GM23338 (cell line): ENCODE measurements at regions not wholly inside any gene's neighbourhood (a gene's known extent, or its start where the extent isn't known, plus 50 kb on each side); places are given as distances from the start of the nearest gene placed in this dataset.

ENCODE experiments used
- ATAC-seq: fragments of 200-7000 bp; cut with Tn5 transposase; 3 replicates; pipeline ENCODE4 v1.9.1; 2020
- DNase-seq: peaks from one replicate; pipeline ENCODE4 v3.0.0-alpha.2; 2015; ENCODE audit warnings: low spot score
- H2AFZ ChIP-seq: fragments of 200-600 bp; sonication (generic); 2 replicates; pipeline ENCODE4 v1.8.0; 2016; ENCODE audit warnings: antibody characterized with exemption, mild to moderate bottlenecking, moderate library complexity
- H3F3A ChIP-seq: fragments of 200-600 bp; sonication (generic); replicated peaks from 2 replicates; pipeline ENCODE4 v1.8.0; 2017; ENCODE audit warnings: antibody characterized with exemption, mixed run types, low read depth
- H3K27ac ChIP-seq: fragments of 200-600 bp; sonication (generic); 2 replicates; pipeline ENCODE4 v1.6.1; 2016; ENCODE audit warnings: low read depth
- H3K27me3 ChIP-seq: fragments of 200-600 bp; sonication (generic); 2 replicates; pipeline ENCODE4 v1.8.0; 2016; ENCODE audit warnings: mild to moderate bottlenecking, mixed run types, moderate library complexity; ENCODE audit not compliant: insufficient read depth
- H3K36me3 ChIP-seq: fragments of 200-600 bp; sonication (generic); 2 replicates; pipeline ENCODE4 v1.8.0; 2016; ENCODE audit warnings: mild to moderate bottlenecking; ENCODE audit not compliant: insufficient read depth
- H3K4me1 ChIP-seq: fragments of 200-600 bp; sonication (generic); 2 replicates; pipeline ENCODE4 v1.8.0; 2016; ENCODE audit warnings: mild to moderate bottlenecking, moderate library complexity; ENCODE audit not compliant: insufficient read depth
- H3K4me2 ChIP-seq: fragments of 200-600 bp; sonication (generic); 2 replicates; pipeline ENCODE4 v1.7.1; 2017; ENCODE audit warnings: mixed run types
- H3K4me3 ChIP-seq: fragments of 200-600 bp; sonication (generic); 2 replicates; pipeline ENCODE4 v1.6.1; 2016; ENCODE audit warnings: mixed run types
- H3K79me2 ChIP-seq: fragments of 200-600 bp; sonication (generic); replicated peaks from 2 replicates; pipeline ENCODE4 v1.8.0; 2017; ENCODE audit warnings: mild to moderate bottlenecking; ENCODE audit not compliant: insufficient read depth
- H3K9me2 ChIP-seq: fragments of 200-600 bp; sonication (generic); 2 replicates; pipeline ENCODE4 v1.8.0; 2017; ENCODE audit not compliant: insufficient read depth
- H4K20me1 ChIP-seq: fragments of 200-600 bp; sonication (generic); replicated peaks from 2 replicates; pipeline ENCODE4 v1.8.0; 2017; ENCODE audit warnings: mild to moderate bottlenecking; ENCODE audit not compliant: insufficient read depth
- H3K27ac Mint-ChIP-seq: 2 replicates; pipeline ENCODE4 v1.8.0; 2020; ENCODE audit warnings: inconsistent platforms, mild to moderate bottlenecking, moderate library complexity, mixed read lengths
- H3K27me3 Mint-ChIP-seq: 3 replicates; pipeline ENCODE4 v1.8.0; 2022; ENCODE audit warnings: low read depth, mild to moderate bottlenecking, moderate library complexity, mixed read lengths, inconsistent platforms; ENCODE audit not compliant: insufficient read depth, poor library complexity
- H3K36me3 Mint-ChIP-seq: 3 replicates; pipeline ENCODE4 v1.8.0; 2021; ENCODE audit warnings: low read depth, mild to moderate bottlenecking, inconsistent platforms, moderate library complexity, mixed read lengths
- H3K4me1 Mint-ChIP-seq: 3 replicates; pipeline ENCODE4 v1.8.0; 2020; ENCODE audit warnings: mild to moderate bottlenecking, inconsistent platforms, mixed read lengths
- H3K4me3 Mint-ChIP-seq: 3 replicates; pipeline ENCODE4 v1.8.0; 2021; ENCODE audit warnings: moderate library complexity, mild to moderate bottlenecking, inconsistent platforms, mixed read lengths
- H3K9me3 Mint-ChIP-seq: 3 replicates; pipeline ENCODE4 v1.8.0; 2020; ENCODE audit warnings: moderate library complexity, mild to moderate bottlenecking, inconsistent platforms, mixed read lengths
- CREB1 ChIP-seq: fragments of 250-450 bp; sonication (Bioruptor Pico); IDR thresholded peaks from 2 replicates; pipeline ENCODE4 v1.5.0; 2020; ENCODE audit warnings: low read depth, mild to moderate bottlenecking, moderate library complexity
- CTCF ChIP-seq, 2 experiments: fragments of 200-600 bp in 1 of 2; sonication (generic) in 1 of 2; conservative IDR thresholded peaks; 2 replicates each; pipeline versions ENCODE4 v1.5.1 to v1.6.1; 2016 to 2017; ENCODE audit warnings: antibody characterized with exemption in 2 of 2, low read depth in 2 of 2, mild to moderate bottlenecking in 2 of 2, moderate library complexity in 1 of 2
- ETS1 ChIP-seq: IDR thresholded peaks from 2 replicates; pipeline ENCODE4 v1.6.1; 2016; ENCODE audit warnings: antibody characterized with exemption
- EZH2 ChIP-seq: fragments of 200-600 bp; sonication (generic); IDR thresholded peaks from one replicate; pipeline ENCODE4 v1.8.0; 2017; ENCODE audit warnings: antibody characterized with exemption, mild to moderate bottlenecking, low read depth; ENCODE audit not compliant: unreplicated experiment
- EZH2phosphoT487 ChIP-seq: fragments of 200-600 bp; sonication (generic); IDR thresholded peaks from one replicate; pipeline ENCODE4 v1.8.1; 2018; ENCODE audit warnings: antibody characterized with exemption; ENCODE audit not compliant: unreplicated experiment
- JUNB ChIP-seq: IDR thresholded peaks from one replicate; pipeline ENCODE4 v1.6.1; 2016; ENCODE audit warnings: antibody characterized with exemption; ENCODE audit not compliant: unreplicated experiment
- NANOG ChIP-seq: IDR thresholded peaks from 2 replicates; pipeline ENCODE4 v1.6.1; 2016; ENCODE audit warnings: antibody characterized with exemption, borderline replicate concordance
- POLR2AphosphoS5 ChIP-seq: IDR thresholded peaks from 2 replicates; pipeline ENCODE4 v1.6.1; 2016; ENCODE audit warnings: antibody characterized with exemption, low read depth
- STAT1 ChIP-seq: IDR thresholded peaks from one replicate; pipeline ENCODE4 v1.6.1; 2016; ENCODE audit warnings: antibody characterized with exemption; ENCODE audit not compliant: unreplicated experiment
- ZNF114 ChIP-seq: fragments of 250-450 bp; sonication (Bioruptor Pico); IDR thresholded peaks from 2 replicates; pipeline ENCODE4 v1.5.0; 2020; ENCODE audit warnings: mild to moderate bottlenecking, moderate library complexity
- ZNF331 ChIP-seq: fragments of 250-450 bp; sonication (Bioruptor Pico); IDR thresholded peaks from 2 replicates; pipeline ENCODE4 v1.5.0; 2020; ENCODE audit warnings: low read depth, mild to moderate bottlenecking, moderate library complexity
- ZNF462 ChIP-seq: fragments of 250-450 bp; sonication (Bioruptor Pico); IDR thresholded peaks from 2 replicates; pipeline ENCODE4 v1.5.0; 2020; ENCODE audit warnings: mild to moderate bottlenecking, moderate library complexity
- TF ChIP-seq, protein P1 (sequence below): IDR thresholded peaks from one replicate; pipeline ENCODE4 v1.6.1; 2018; ENCODE audit warnings: antibody characterized with exemption; ENCODE audit not compliant: unreplicated experiment

GRCh38 chr6:68233623-68234022, 401.5 kb upstream of the ADGRB3 start:
- Mint-ChIP-seq H3K36me3 (no peaks in the 10 kb centered on the region), H3K4me3 (no peak overlapping the region), H3K27ac (no peak overlapping the region), H3K4me1 (peaks cover 15% of the 10 kb centered on the region; the same call in 2 of the 3 replicates), H3K27me3 (no peaks in the 10 kb centered on the region), H3K9me3 (no peaks in the 10 kb centered on the region)
- Histone ChIP-seq H3K27ac (no peak overlapping the region), H3K4me1 (peaks cover 5% of the 10 kb centered on the region; the same call in 1 of the 2 replicates), H2AFZ (peak overlapping the region; percentile 74; the same call in 1 of the 2 replicates), H3K79me2 (no peaks in the 10 kb centered on the region), H3K9me2 (no peaks in the 10 kb centered on the region), H3K4me3 (no peak overlapping the region), H3F3A (no peaks in the 10 kb centered on the region), H3K36me3 (no peaks in the 10 kb centered on the region), H3K4me2 (no peak overlapping the region), H4K20me1 (no peaks in the 10 kb centered on the region), H3K27me3 (no peaks in the 10 kb centered on the region)
- DNase-seq: no peak
- TF ChIP-seq ETS1: no peak
- no peak for TF ChIP-seq STAT1
- TF ChIP-seq EZH2phosphoT487: no peak
- no peak for TF ChIP-seq ZNF462
- TF ChIP-seq, protein P1, sequence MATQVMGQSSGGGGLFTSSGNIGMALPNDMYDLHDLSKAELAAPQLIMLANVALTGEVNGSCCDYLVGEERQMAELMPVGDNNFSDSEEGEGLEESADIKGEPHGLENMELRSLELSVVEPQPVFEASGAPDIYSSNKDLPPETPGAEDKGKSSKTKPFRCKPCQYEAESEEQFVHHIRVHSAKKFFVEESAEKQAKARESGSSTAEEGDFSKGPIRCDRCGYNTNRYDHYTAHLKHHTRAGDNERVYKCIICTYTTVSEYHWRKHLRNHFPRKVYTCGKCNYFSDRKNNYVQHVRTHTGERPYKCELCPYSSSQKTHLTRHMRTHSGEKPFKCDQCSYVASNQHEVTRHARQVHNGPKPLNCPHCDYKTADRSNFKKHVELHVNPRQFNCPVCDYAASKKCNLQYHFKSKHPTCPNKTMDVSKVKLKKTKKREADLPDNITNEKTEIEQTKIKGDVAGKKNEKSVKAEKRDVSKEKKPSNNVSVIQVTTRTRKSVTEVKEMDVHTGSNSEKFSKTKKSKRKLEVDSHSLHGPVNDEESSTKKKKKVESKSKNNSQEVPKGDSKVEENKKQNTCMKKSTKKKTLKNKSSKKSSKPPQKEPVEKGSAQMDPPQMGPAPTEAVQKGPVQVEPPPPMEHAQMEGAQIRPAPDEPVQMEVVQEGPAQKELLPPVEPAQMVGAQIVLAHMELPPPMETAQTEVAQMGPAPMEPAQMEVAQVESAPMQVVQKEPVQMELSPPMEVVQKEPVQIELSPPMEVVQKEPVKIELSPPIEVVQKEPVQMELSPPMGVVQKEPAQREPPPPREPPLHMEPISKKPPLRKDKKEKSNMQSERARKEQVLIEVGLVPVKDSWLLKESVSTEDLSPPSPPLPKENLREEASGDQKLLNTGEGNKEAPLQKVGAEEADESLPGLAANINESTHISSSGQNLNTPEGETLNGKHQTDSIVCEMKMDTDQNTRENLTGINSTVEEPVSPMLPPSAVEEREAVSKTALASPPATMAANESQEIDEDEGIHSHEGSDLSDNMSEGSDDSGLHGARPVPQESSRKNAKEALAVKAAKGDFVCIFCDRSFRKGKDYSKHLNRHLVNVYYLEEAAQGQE: no peak
- no peak for TF ChIP-seq ZNF114 (CRISPR knock-in tag)
- TF ChIP-seq POLR2AphosphoS5: no peak
- TF ChIP-seq NANOG: no peak
- no peak for TF ChIP-seq JUNB
- no peak for TF ChIP-seq ZNF331
- no peak for TF ChIP-seq CTCF (conservative IDR thresholded peaks at IDR 0.05; ENCODE audit: low read depth in 2 of 2)
- no peak for TF ChIP-seq EZH2
- no peak for TF ChIP-seq CREB1 (CRISPR knock-in tag)
- no peak for ATAC-seq
